Activated naive CD4-positive, alpha-beta T cell treated with anti-CD3 and anti-CD28 coated beads, Interleukin-2, amount 50 U/mL, for 72 hours (primary cell): ENCODE measurements at regions not wholly inside any gene's neighbourhood (a gene's known extent, or its start where the extent isn't known, plus 50 kb on each side); places are given as distances from the start of the nearest gene placed in this dataset.
A peak's percentile ranks its signal among the peaks of the same experiment; 100 is the strongest.

Experiments
- ATAC-seq, 2 donors: fragments of 150-1000 bp; cut with Tn5 transposase; 2 replicates each; pipeline ENCODE4 v1.10.0; 2021; ENCODE audit warnings: mild to moderate bottlenecking in 2 of 2, moderate library complexity in 2 of 2
- DNase-seq, 2 donors: peaks; one replicate each; pipeline ENCODE4 v3.0.0; 2021 to 2022; ENCODE audit warnings: low spot score in 2 of 2
- H3K27ac Mint-ChIP-seq, 2 donors: one replicate each; pipeline ENCODE4 v1.8.0; 2022; ENCODE audit warnings: mild to moderate bottlenecking in 2 of 2, mixed read lengths in 2 of 2
- H3K36me3 Mint-ChIP-seq, 2 donors: one replicate each; pipeline ENCODE4 v1.8.0; 2022; ENCODE audit warnings: mixed read lengths in 2 of 2
- H3K9me3 Mint-ChIP-seq, 2 donors: one replicate each; pipeline ENCODE4 v1.8.0; 2022; ENCODE audit warnings: mixed read lengths in 2 of 2

- no peaks in the 10 kb centered on the region for H3K9me3 Mint-ChIP-seq
- peak overlapping the region in 1 of 2 donors; percentile 51 for H3K27ac Mint-ChIP-seq
- ATAC-seq (no peak), DNase-seq (no peak)
- no peaks in the 10 kb centered on the region for H3K36me3 Mint-ChIP-seq
Measured at GRCh38 chr2:70360661-70361270, 58.9 kb upstream of the FAM136A start.

GRCh38 chr2:70357684-70358071 is 55.8 kb upstream of the FAM136A start:
- DNase-seq (no peak), ATAC-seq (no peak)
- H3K9me3 Mint-ChIP-seq: no peaks in the 10 kb centered on the region
- H3K27ac Mint-ChIP-seq: no peak overlapping the region
- no peaks in the 10 kb centered on the region for H3K36me3 Mint-ChIP-seq

- Mint-ChIP-seq H3K9me3 (no peaks in the 10 kb centered on the region), H3K27ac (no peak overlapping the region), H3K36me3 (no peaks in the 10 kb centered on the region)
- ATAC-seq: no peak
- no peak for DNase-seq
Measured at GRCh38 chr2:70356941-70357683, 55.2 kb upstream of the FAM136A start.

- no peaks in the 10 kb centered on the region for H3K9me3 Mint-ChIP-seq
Measured at GRCh38 chr2:70354264-70354949, 52.5 kb upstream of the FAM136A start.

More at GRCh38 chr2:70354264-70354949, 52.5 kb upstream of the FAM136A start:
- H3K27ac Mint-ChIP-seq: no peak overlapping the region
- no peaks in the 10 kb centered on the region for H3K36me3 Mint-ChIP-seq
- no peak for DNase-seq
- ATAC-seq: no peak
